VCaP (cell line): ENCODE measurements at regions not wholly inside any gene's neighbourhood (a gene's known extent, or its start where the extent isn't known, plus 50 kb on each side); places are given as distances from the start of the nearest gene placed in this dataset.
"Not testable (repeated sequence)": the region's sequence is repeated elsewhere in the genome, so short reads cannot be mapped to it uniquely, and the experiment has no call there.

Experiments used
- H3K27ac ChIP-seq: fragments of 450-650 bp; 2 replicates; pipeline ENCODE4 v1.5.1; 2017
- CTCF ChIP-seq: fragments of 450-650 bp; conservative IDR thresholded peaks from 2 replicates; pipeline ENCODE4 v1.5.1; 2017; ENCODE audit warnings: mild to moderate bottlenecking, moderate library complexity

GRCh38 chr11:89604281-89604680 is 105.8 kb upstream of the TRIM77 start:
- no peak for TF ChIP-seq CTCF
- H3K27ac ChIP-seq: no peak overlapping the region

- H3K27ac ChIP-seq: not testable (repeated sequence)
Observed at GRCh38 chr11:89606845-89607244, 103.3 kb upstream of the TRIM77 start.

- not testable (repeated sequence) for H3K27ac ChIP-seq
Observed at GRCh38 chr11:89607497-89607896, 102.6 kb upstream of the TRIM77 start.

- H3K27ac ChIP-seq: no peak overlapping the region
- TF ChIP-seq CTCF: no peak
Observed at GRCh38 chr11:89608234-89608966, 101.7 kb upstream of the TRIM77 start.

- H3K27ac ChIP-seq: no peak overlapping the region
Observed at GRCh38 chr11:89612096-89612495, 98.0 kb upstream of the TRIM77 start.

GRCh38 chr11:89613911-89614310 is 96.2 kb upstream of the TRIM77 start:
- no peak overlapping the region for H3K27ac ChIP-seq
- no peak for TF ChIP-seq CTCF

More at GRCh38 chr11:89612096-89612495, 98.0 kb upstream of the TRIM77 start:
- TF ChIP-seq CTCF: no peak

GRCh38 chr11:89614428-89614827 is 95.7 kb upstream of the TRIM77 start:
- TF ChIP-seq CTCF: peak; percentile 66
- not testable (repeated sequence) for H3K27ac ChIP-seq

GRCh38 chr11:89615642-89616041 is 94.5 kb upstream of the TRIM77 start:
- H3K27ac ChIP-seq: peak overlapping the region; percentile 62; the same call in 1 of the 2 replicates

- peak overlapping the region; percentile 62 for H3K27ac ChIP-seq
Observed at GRCh38 chr11:89616161-89616560, 93.9 kb upstream of the TRIM77 start.

GRCh38 chr11:89616999-89617602 is 93.0 kb upstream of the TRIM77 start:
- TF ChIP-seq CTCF: peak; percentile 83

GRCh38 chr11:89620721-89621120 is 89.4 kb upstream of the TRIM77 start:
- H3K27ac ChIP-seq: not testable (repeated sequence)

More at GRCh38 chr11:89616999-89617602, 93.0 kb upstream of the TRIM77 start:
- H3K27ac ChIP-seq: peak overlapping the region; percentile 62
